NCI-H2081 treated with DMSO at 0.1 percent for 48 hours (cell line): ENCODE measurements at regions not wholly inside any gene's neighbourhood (a gene's known extent, or its start where the extent isn't known, plus 50 kb on each side); places are given as distances from the start of the nearest gene placed in this dataset.

ENCODE experiments used
- DNase-seq: peaks from one replicate; lab custom pipeline; 2025; lab: John Stamatoyannopoulos, UW

- DNase-seq, result no peak
These were observed 784.8 kb downstream of the EPHA7 start for GRCh38 chr6:92634561-92634960.

GRCh38 chr6:92623431-92623830 lies 795.9 kb downstream of the EPHA7 start:
- DNase-seq, result no peak

GRCh38 chr6:92617721-92618120 lies 801.6 kb downstream of the EPHA7 start:
- no peak for DNase-seq

- no peak for DNase-seq
These were observed 810.6 kb downstream of the EPHA7 start for GRCh38 chr6:92608751-92609150.

GRCh38 chr6:92593201-92593600 lies 826.2 kb downstream of the EPHA7 start:
- DNase-seq, result no peak

- no peak for DNase-seq
These were observed 829.4 kb downstream of the EPHA7 start for GRCh38 chr6:92589996-92590395.

GRCh38 chr6:92588148-92588547 lies 831.2 kb downstream of the EPHA7 start:
- no peak for DNase-seq

- no peak for DNase-seq
These were observed 831.8 kb downstream of the EPHA7 start for GRCh38 chr6:92587525-92587924.

- DNase-seq, result no peak
These were observed 833.0 kb downstream of the EPHA7 start for GRCh38 chr6:92586236-92586977.

- no peak for DNase-seq
These were observed 837.1 kb downstream of the EPHA7 start for GRCh38 chr6:92582211-92582610.

GRCh38 chr6:92577077-92577719 lies 842.2 kb downstream of the EPHA7 start:
- DNase-seq, result no peak

- DNase-seq, result no peak
These were observed 850.8 kb downstream of the EPHA7 start for GRCh38 chr6:92568541-92568940.

- DNase-seq, result no peak
These were observed 852.7 kb downstream of the EPHA7 start for GRCh38 chr6:92566632-92567031.

- DNase-seq, result no peak
These were observed 855.0 kb downstream of the EPHA7 start for GRCh38 chr6:92564376-92564775.

GRCh38 chr6:92559611-92560010 lies 859.7 kb downstream of the EPHA7 start:
- no peak for DNase-seq

GRCh38 chr6:92559003-92559402 lies 860.4 kb downstream of the EPHA7 start:
- DNase-seq, result no peak

GRCh38 chr6:92550501-92550900 lies 868.9 kb downstream of the EPHA7 start:
- DNase-seq, result no peak

- no peak for DNase-seq
These were observed 873.5 kb downstream of the EPHA7 start for GRCh38 chr6:92545861-92546260.

- DNase-seq, result no peak
These were observed 877.8 kb downstream of the EPHA7 start for GRCh38 chr6:92541448-92542060.

- no peak for DNase-seq
These were observed 880.4 kb downstream of the EPHA7 start for GRCh38 chr6:92538926-92539325.

- DNase-seq, result no peak
These were observed 881.1 kb downstream of the EPHA7 start for GRCh38 chr6:92538275-92538674.

- no peak for DNase-seq
These were observed 885.2 kb downstream of the EPHA7 start for GRCh38 chr6:92534109-92534508.

- DNase-seq, result no peak
These were observed 896.8 kb downstream of the EPHA7 start for GRCh38 chr6:92522589-92522988.
